WTC11 (cell line): ENCODE measurements at regions not wholly inside any gene's neighbourhood (a gene's known extent, or its start where the extent isn't known, plus 50 kb on each side); places are given as distances from the start of the nearest gene placed in this dataset.

ENCODE experiments used
- ATAC-seq: fragments of 200-7000 bp; cut with Tn5 transposase; 2 replicates; pipeline ENCODE4 v1.10.0; 2021; ENCODE audit warnings: mild to moderate bottlenecking, moderate library complexity
- CTCF ChIA-PET: fragments of 300-600 bp; sonication (Branson Sonifier 250); formaldehyde crosslinking; loops from one replicate; lab custom pipeline; 2021; ENCODE audit warnings: antibody characterized with exemption; lab: Charles Lee
- POLR2A ChIA-PET: fragments of 350-600 bp; sonication (Branson Sonifier 250); formaldehyde crosslinking; loops from one replicate; lab custom pipeline; 2021; ENCODE audit warnings: antibody characterized with exemption; lab: Charles Lee
- DNase-seq: peaks from one replicate; pipeline ENCODE4 v3.0.0; 2021; ENCODE audit warnings: low spot score
- H3K27ac Mint-ChIP-seq: 2 replicates; pipeline ENCODE4 v1.8.0; 2021; ENCODE audit warnings: mixed read lengths
- H3K27me3 Mint-ChIP-seq: 2 replicates; pipeline ENCODE4 v1.8.0; 2021; ENCODE audit warnings: low read depth, mild to moderate bottlenecking, moderate library complexity, mixed read lengths
- H3K36me3 Mint-ChIP-seq: 2 replicates; pipeline ENCODE4 v1.8.0; 2021; ENCODE audit warnings: mixed read lengths
- H3K4me1 Mint-ChIP-seq: 2 replicates; pipeline ENCODE4 v1.8.0; 2022; ENCODE audit warnings: mixed read lengths
- H3K4me3 Mint-ChIP-seq: 2 replicates; pipeline ENCODE4 v1.8.0; 2021; ENCODE audit warnings: mild to moderate bottlenecking, moderate library complexity, mixed read lengths
- H3K9me3 Mint-ChIP-seq: 2 replicates; pipeline ENCODE4 v1.8.0; 2021; ENCODE audit warnings: mixed read lengths
- CDX4 ChIP-seq: fragments of 250-450 bp; sonication (Bioruptor Pico); IDR thresholded peaks from 2 replicates; pipeline ENCODE4 v1.9.0; 2021; ENCODE audit warnings: moderate library complexity, mild to moderate bottlenecking, inconsistent platforms, borderline replicate concordance
- E2F4 ChIP-seq: sonication (generic); formaldehyde crosslinking; IDR thresholded peaks from 2 replicates; pipeline ENCODE4 v1.8.1; 2022; ENCODE audit warnings: low read depth, mild to moderate bottlenecking, moderate library complexity, missing genetic modification reagents, borderline replicate concordance
- FOXK1 ChIP-seq: sonication (generic); formaldehyde crosslinking; IDR thresholded peaks from 2 replicates; pipeline ENCODE4 v1.8.0; 2022; ENCODE audit warnings: mild to moderate bottlenecking, moderate library complexity, missing genetic modification reagents
- JUN ChIP-seq: sonication (generic); formaldehyde crosslinking; IDR thresholded peaks from 2 replicates; pipeline ENCODE4 v1.8.0; 2023; ENCODE audit warnings: mild to moderate bottlenecking, missing genetic modification reagents
- MLX ChIP-seq: sonication (generic); formaldehyde crosslinking; IDR thresholded peaks from 2 replicates; pipeline ENCODE4 v1.8.1; 2023; ENCODE audit warnings: mild to moderate bottlenecking, missing genetic modification reagents, moderate library complexity
- MYBL2 ChIP-seq: sonication (generic); formaldehyde crosslinking; IDR thresholded peaks from 2 replicates; pipeline ENCODE4 v1.8.1; 2023; ENCODE audit warnings: mild to moderate bottlenecking, moderate library complexity, missing genetic modification reagents
- NR1H2 ChIP-seq: sonication (generic); formaldehyde crosslinking; IDR thresholded peaks from 2 replicates; pipeline ENCODE4 v1.9.0; 2021; ENCODE audit warnings: mild to moderate bottlenecking, moderate library complexity, missing genetic modification reagents
- OVOL2 ChIP-seq: fragments of 250-450 bp; sonication (Bioruptor Pico); IDR thresholded peaks from 2 replicates; pipeline ENCODE4 v1.9.0; 2021; ENCODE audit warnings: mild to moderate bottlenecking, borderline replicate concordance
- PREB ChIP-seq: sonication (generic); formaldehyde crosslinking; IDR thresholded peaks from 2 replicates; pipeline ENCODE4 v1.8.1; 2022; ENCODE audit warnings: mild to moderate bottlenecking, missing genetic modification reagents, moderate library complexity, borderline replicate concordance
- SMAD4 ChIP-seq: sonication (generic); formaldehyde crosslinking; IDR thresholded peaks from 2 replicates; pipeline ENCODE4 v1.8.0; 2022; ENCODE audit warnings: mild to moderate bottlenecking, missing genetic modification reagents
- ZBTB21 ChIP-seq: sonication (generic); formaldehyde crosslinking; IDR thresholded peaks from 2 replicates; pipeline ENCODE4 v1.8.1; 2023; ENCODE audit warnings: mild to moderate bottlenecking, missing genetic modification reagents, borderline replicate concordance
- ZBTB43 ChIP-seq: sonication (generic); formaldehyde crosslinking; IDR thresholded peaks from 2 replicates; pipeline ENCODE4 v1.8.1; 2023; ENCODE audit warnings: mild to moderate bottlenecking, missing genetic modification reagents
- ZNF263 ChIP-seq: sonication (generic); formaldehyde crosslinking; IDR thresholded peaks from 2 replicates; pipeline ENCODE4 v1.8.1; 2022; ENCODE audit warnings: low read depth, mild to moderate bottlenecking, moderate library complexity, missing genetic modification reagents
- ZNF396 ChIP-seq: fragments of 250-450 bp; sonication (Bioruptor Pico); IDR thresholded peaks from 2 replicates; pipeline ENCODE4 v1.8.0; 2021; ENCODE audit warnings: mild to moderate bottlenecking, moderate library complexity, borderline replicate concordance
- ZNF512 ChIP-seq: sonication (generic); formaldehyde crosslinking; IDR thresholded peaks from 2 replicates; pipeline ENCODE4 v1.8.1; 2022; ENCODE audit warnings: missing genetic modification reagents, borderline replicate concordance

- H3K27me3 Mint-ChIP-seq, result no peaks in the 10 kb centered on the region
- POLR2A ChIA-PET, result no interaction called here
- no peak overlapping the region for H3K4me3 Mint-ChIP-seq
- CTCF ChIA-PET, result interaction anchor here (0.5 kb wide), 1 partner anchor 589 kb away, joined by 3 read pairs; no protein-coding TSS in a partner anchor
- TF ChIP-seq ZNF263 (CRISPR knock-in tag), result no peak
- TF ChIP-seq, all 79 proteins: peak for 0
- H3K9me3 Mint-ChIP-seq, result peaks cover 15% of the 10 kb centered on the region
- no peak for ATAC-seq
- H3K27ac Mint-ChIP-seq, result no peak overlapping the region
- no peaks in the 10 kb centered on the region; the same call in 1 of the 2 replicates for H3K36me3 Mint-ChIP-seq
- peaks cover 3% of the 10 kb centered on the region; the same call in 1 of the 2 replicates for H3K4me1 Mint-ChIP-seq
- no peak for DNase-seq
Observed at GRCh38 chr5:136750224-136750862, 385.0 kb upstream of the TRPC7 start.

DNA sequence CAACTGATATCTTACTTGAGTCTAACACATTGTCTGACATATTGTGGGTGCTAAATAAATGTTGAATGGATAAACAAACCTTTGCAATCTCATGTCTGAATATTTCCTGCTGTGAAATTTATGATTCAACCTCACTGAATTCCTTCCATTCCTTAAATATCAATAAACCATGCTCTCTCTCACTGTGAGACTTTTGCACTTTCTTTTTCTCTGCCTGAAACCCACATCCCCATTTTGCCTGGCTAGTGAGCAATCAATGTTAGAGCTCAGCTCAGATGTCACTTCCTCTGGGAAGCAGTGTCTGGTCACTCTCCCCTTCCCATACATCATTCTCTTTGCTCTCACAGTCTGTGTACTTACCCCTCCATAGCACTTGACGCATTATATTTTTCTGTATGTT is 383.7 kb upstream of the TRPC7 start:
- H3K9me3 Mint-ChIP-seq, result peaks cover 28% of the 10 kb centered on the region
- CTCF ChIA-PET, result interaction anchor here (0.6 kb wide), 1 partner anchor 411 kb away, joined by 3 read pairs; no protein-coding TSS in a partner anchor
- DNase-seq, result no peak
- TF ChIP-seq MLX (CRISPR knock-in tag), result no peak
- TF ChIP-seq OVOL2 (CRISPR knock-in tag), result no peak
- TF ChIP-seq FOXK1 (CRISPR knock-in tag), result no peak
- no peak for TF ChIP-seq ZNF396 (CRISPR knock-in tag)
- TF ChIP-seq E2F4 (CRISPR knock-in tag), result no peak
- no peak for TF ChIP-seq NR1H2
- TF ChIP-seq SMAD4 (CRISPR knock-in tag), result no peak
- no peak for TF ChIP-seq JUN (CRISPR knock-in tag)
- TF ChIP-seq ZBTB21 (CRISPR knock-in tag), result no peak
- no peak for TF ChIP-seq ZBTB43 (CRISPR knock-in tag)
- no peak for TF ChIP-seq CDX4 (CRISPR knock-in tag)
- TF ChIP-seq ZNF512 (CRISPR knock-in tag), result no peak
- no peak for TF ChIP-seq PREB (CRISPR knock-in tag)
- no peak for TF ChIP-seq MYBL2 (CRISPR knock-in tag)
- TF ChIP-seq, all 79 proteins: peak for 0
- H3K27me3 Mint-ChIP-seq, result no peaks in the 10 kb centered on the region
- POLR2A ChIA-PET, result no interaction called here
- H3K4me3 Mint-ChIP-seq, result no peak overlapping the region
- H3K27ac Mint-ChIP-seq, result no peak overlapping the region
- peaks cover 3% of the 10 kb centered on the region; the same call in 1 of the 2 replicates for H3K4me1 Mint-ChIP-seq
- H3K36me3 Mint-ChIP-seq, result peaks cover 11% of the 10 kb centered on the region
- ATAC-seq, result no peak
